Neural progenitor cell (in vitro differentiated cells): ENCODE measurements at regions not wholly inside any gene's neighbourhood (a gene's known extent, or its start where the extent isn't known, plus 50 kb on each side); places are given as distances from the start of the nearest gene placed in this dataset.

Source experiments
- DNase-seq: peaks from one replicate; pipeline ENCODE4 v3.0.0-alpha.2; 2016; ENCODE audit warnings: low spot score
- H2AFZ ChIP-seq: fragments of 200-600 bp; sonication (generic); replicated peaks from 2 replicates; pipeline ENCODE4 v1.6.1; 2016; ENCODE audit warnings: antibody characterized with exemption
- H3F3A ChIP-seq: fragments of 200-600 bp; sonication (generic); 2 replicates; pipeline ENCODE4 v1.6.1; 2016; ENCODE audit warnings: antibody characterized with exemption, low read depth
- H3K27ac ChIP-seq: fragments of 200-600 bp; sonication (generic); 2 replicates; pipeline ENCODE4 v1.5.1; 2016; ENCODE audit warnings: mild to moderate bottlenecking
- H3K27me3 ChIP-seq: fragments of 200-600 bp; sonication (generic); 2 replicates; pipeline ENCODE4 v1.6.1; 2016; ENCODE audit warnings: mild to moderate bottlenecking, moderate library complexity
- H3K36me3 ChIP-seq: fragments of 200-600 bp; sonication (generic); 2 replicates; pipeline ENCODE4 v1.5.1; 2016
- H3K4me1 ChIP-seq: fragments of 200-600 bp; sonication (generic); 2 replicates; pipeline ENCODE4 v1.6.1; 2016; ENCODE audit warnings: mixed run types
- H3K4me2 ChIP-seq: fragments of 200-600 bp; sonication (generic); 2 replicates; pipeline ENCODE4 v1.6.1; 2016
- H3K4me3 ChIP-seq: fragments of 200-600 bp; sonication (generic); 2 replicates; pipeline ENCODE4 v1.5.1; 2016
- H3K79me2 ChIP-seq: fragments of 200-600 bp; sonication (generic); 2 replicates; pipeline ENCODE4 v1.6.1; 2016; ENCODE audit warnings: low read depth
- H3K9ac ChIP-seq: fragments of 200-600 bp; sonication (generic); 2 replicates; pipeline ENCODE4 v1.6.1; 2016
- H3K9me3 ChIP-seq: fragments of 200-600 bp; sonication (generic); 2 replicates; pipeline ENCODE4 v1.5.1; 2016; ENCODE audit warnings: low read depth
- H4K20me1 ChIP-seq: fragments of 200-600 bp; sonication (generic); 2 replicates; pipeline ENCODE4 v1.6.1; 2016; ENCODE audit warnings: low read depth
- H3K27ac Mint-ChIP-seq: 3 replicates; pipeline ENCODE4 v1.8.0; 2021; ENCODE audit warnings: mixed read lengths
- H3K27me3 Mint-ChIP-seq: 2 replicates; pipeline ENCODE4 v1.8.0; 2022; ENCODE audit warnings: low read depth, mild to moderate bottlenecking, inconsistent platforms, moderate library complexity, mixed read lengths; ENCODE audit not compliant: insufficient read depth
- H3K36me3 Mint-ChIP-seq: 3 replicates; pipeline ENCODE4 v1.8.0; 2021; ENCODE audit warnings: mixed read lengths
- H3K4me1 Mint-ChIP-seq: 3 replicates; pipeline ENCODE4 v1.8.0; 2021; ENCODE audit warnings: mixed read lengths
- H3K4me3 Mint-ChIP-seq: 3 replicates; pipeline ENCODE4 v1.8.0; 2021; ENCODE audit warnings: mild to moderate bottlenecking, moderate library complexity, mixed read lengths
- H3K9me3 Mint-ChIP-seq: 3 replicates; pipeline ENCODE4 v1.8.0; 2020; ENCODE audit warnings: mixed read lengths
- EZH2 ChIP-seq: fragments of 200-600 bp; sonication (generic); IDR thresholded peaks from 2 replicates; pipeline ENCODE4 v1.6.1; 2017; ENCODE audit warnings: antibody characterized with exemption, mild to moderate bottlenecking, moderate library complexity
- EZH2phosphoT487 ChIP-seq: fragments of 200-600 bp; sonication (generic); IDR thresholded peaks from 2 replicates; pipeline ENCODE4 v1.6.1; 2017; ENCODE audit warnings: antibody characterized with exemption
- TF ChIP-seq, protein P1 (sequence below): fragments of 200-600 bp; sonication (generic); IDR thresholded peaks from 2 replicates; pipeline ENCODE4 v1.5.1; 2017; ENCODE audit warnings: antibody characterized with exemption, mild to moderate bottlenecking

DNA sequence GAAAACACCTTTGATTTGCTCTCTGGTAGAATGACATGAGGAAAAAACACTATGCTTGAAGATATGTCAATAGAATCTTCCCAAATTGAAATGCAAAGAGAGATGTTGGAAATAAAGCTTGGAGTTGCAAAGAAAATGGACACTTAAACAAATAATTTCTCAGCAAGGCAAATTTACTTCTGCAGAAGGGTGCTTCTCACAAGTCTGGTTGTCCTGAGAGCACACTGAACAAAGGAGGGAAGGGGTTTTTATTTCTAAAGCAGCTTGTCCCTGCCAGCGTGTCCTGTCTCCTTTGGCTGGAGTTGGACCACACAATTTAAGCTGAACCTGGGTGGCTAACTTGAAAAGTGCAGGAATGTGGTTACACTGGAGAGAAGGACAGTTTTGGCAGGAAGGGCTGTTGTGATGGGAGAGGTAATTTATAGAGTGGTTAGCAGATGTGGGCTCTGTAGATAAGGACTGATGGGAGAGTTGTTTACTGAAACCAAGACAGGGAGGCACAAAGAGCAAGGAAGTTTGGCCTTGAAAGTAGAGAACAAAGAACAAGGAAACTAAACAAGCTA is 454.6 kb upstream of the EYS start:
- peaks cover 4% of the 10 kb centered on the region for H3K4me1 Mint-ChIP-seq
- H3K4me3 ChIP-seq, result no peak overlapping the region
- H2AFZ ChIP-seq, result peak overlapping the region; percentile 51
- H3K4me2 ChIP-seq, result no peak overlapping the region
- H3K4me1 ChIP-seq, result no peaks in the 10 kb centered on the region
- no peak overlapping the region for H3K9ac ChIP-seq
- H3K27ac Mint-ChIP-seq, result no peak overlapping the region
- no peak overlapping the region for H3K27ac ChIP-seq
- no peaks in the 10 kb centered on the region for H3K79me2 ChIP-seq
- no peaks in the 10 kb centered on the region for H3K27me3 ChIP-seq
- H3K36me3 ChIP-seq, result no peaks in the 10 kb centered on the region
- no peak for TF ChIP-seq EZH2phosphoT487
- TF ChIP-seq, protein P1, sequence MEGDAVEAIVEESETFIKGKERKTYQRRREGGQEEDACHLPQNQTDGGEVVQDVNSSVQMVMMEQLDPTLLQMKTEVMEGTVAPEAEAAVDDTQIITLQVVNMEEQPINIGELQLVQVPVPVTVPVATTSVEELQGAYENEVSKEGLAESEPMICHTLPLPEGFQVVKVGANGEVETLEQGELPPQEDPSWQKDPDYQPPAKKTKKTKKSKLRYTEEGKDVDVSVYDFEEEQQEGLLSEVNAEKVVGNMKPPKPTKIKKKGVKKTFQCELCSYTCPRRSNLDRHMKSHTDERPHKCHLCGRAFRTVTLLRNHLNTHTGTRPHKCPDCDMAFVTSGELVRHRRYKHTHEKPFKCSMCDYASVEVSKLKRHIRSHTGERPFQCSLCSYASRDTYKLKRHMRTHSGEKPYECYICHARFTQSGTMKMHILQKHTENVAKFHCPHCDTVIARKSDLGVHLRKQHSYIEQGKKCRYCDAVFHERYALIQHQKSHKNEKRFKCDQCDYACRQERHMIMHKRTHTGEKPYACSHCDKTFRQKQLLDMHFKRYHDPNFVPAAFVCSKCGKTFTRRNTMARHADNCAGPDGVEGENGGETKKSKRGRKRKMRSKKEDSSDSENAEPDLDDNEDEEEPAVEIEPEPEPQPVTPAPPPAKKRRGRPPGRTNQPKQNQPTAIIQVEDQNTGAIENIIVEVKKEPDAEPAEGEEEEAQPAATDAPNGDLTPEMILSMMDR, result no peak
- TF ChIP-seq EZH2, result no peak
- H3K9me3 ChIP-seq, result no peaks in the 10 kb centered on the region
- H4K20me1 ChIP-seq, result no peaks in the 10 kb centered on the region
- no peak overlapping the region for H3K4me3 Mint-ChIP-seq
- H3F3A ChIP-seq, result no peaks in the 10 kb centered on the region
- no peak for DNase-seq
- H3K36me3 Mint-ChIP-seq, result no peaks in the 10 kb centered on the region
- H3K27me3 Mint-ChIP-seq, result peaks cover 4% of the 10 kb centered on the region
- peaks cover 31% of the 10 kb centered on the region for H3K9me3 Mint-ChIP-seq

DNA sequence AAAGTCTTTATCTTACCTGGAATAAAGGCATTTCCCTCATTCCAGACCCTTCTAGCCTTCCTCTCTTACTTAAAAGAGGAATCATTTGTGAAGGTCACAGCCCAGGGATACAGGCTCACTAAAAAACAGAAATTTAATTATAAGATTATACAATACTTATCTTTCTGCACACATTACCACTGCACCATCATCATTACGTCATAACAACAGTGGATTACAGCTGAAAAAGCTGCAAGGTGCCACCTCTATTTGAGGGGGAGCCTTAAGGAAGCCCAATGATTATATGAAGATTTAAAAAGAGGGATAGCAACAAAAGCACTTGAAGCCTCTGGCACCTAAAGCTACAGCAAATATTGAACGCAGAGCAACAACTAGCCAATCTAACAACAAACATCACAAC is 452.9 kb upstream of the EYS start:
- Histone ChIP-seq H4K20me1 (no peaks in the 10 kb centered on the region), H3K4me1 (no peaks in the 10 kb centered on the region), H3K79me2 (no peaks in the 10 kb centered on the region), H3K9ac (no peak overlapping the region), H3K4me2 (no peak overlapping the region), H2AFZ (no peak overlapping the region), H3K4me3 (no peak overlapping the region), H3K36me3 (no peaks in the 10 kb centered on the region), H3K9me3 (no peaks in the 10 kb centered on the region), H3F3A (no peaks in the 10 kb centered on the region), H3K27me3 (no peaks in the 10 kb centered on the region), H3K27ac (no peak overlapping the region)
- no peaks in the 10 kb centered on the region for H3K36me3 Mint-ChIP-seq
- TF ChIP-seq EZH2phosphoT487 (no peak), EZH2 (no peak)
- TF ChIP-seq, protein P1, result no peak
- peaks cover 4% of the 10 kb centered on the region for H3K4me1 Mint-ChIP-seq
- peaks cover 4% of the 10 kb centered on the region for H3K27me3 Mint-ChIP-seq
- H3K9me3 Mint-ChIP-seq, result peaks cover 28% of the 10 kb centered on the region
- DNase-seq, result no peak
- no peak overlapping the region for H3K4me3 Mint-ChIP-seq
- no peak overlapping the region for H3K27ac Mint-ChIP-seq

DNA sequence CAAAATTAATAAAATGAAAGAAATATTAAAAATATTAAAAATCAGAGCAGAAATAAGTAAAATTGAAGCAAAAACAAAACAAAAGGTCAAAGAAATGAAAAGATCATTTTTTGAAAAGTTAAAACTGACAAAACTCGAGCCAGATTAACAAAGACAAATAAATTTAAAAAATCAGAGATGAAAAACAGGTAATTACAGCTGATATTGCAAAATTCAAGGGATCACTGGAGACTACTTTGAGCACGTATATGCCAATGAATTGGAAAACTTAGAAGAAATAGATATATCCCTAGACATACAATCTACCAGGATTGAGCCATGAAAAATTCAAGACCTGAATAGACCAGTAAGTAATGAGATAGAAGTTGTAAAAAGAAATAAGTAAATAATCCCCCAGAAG is 446.2 kb upstream of the EYS start:
- no peak overlapping the region for H2AFZ ChIP-seq
- no peaks in the 10 kb centered on the region for H3K9me3 Mint-ChIP-seq

More for the DNA sequence above, 446.2 kb upstream of the EYS start:
- H3K27me3 Mint-ChIP-seq, result no peaks in the 10 kb centered on the region
- Histone ChIP-seq H3K27me3 (no peaks in the 10 kb centered on the region), H3K4me1 (no peaks in the 10 kb centered on the region), H3K9me3 (no peaks in the 10 kb centered on the region), H3K4me2 (no peak overlapping the region), H3F3A (no peaks in the 10 kb centered on the region), H3K4me3 (no peak overlapping the region), H3K36me3 (no peaks in the 10 kb centered on the region), H3K9ac (no peak overlapping the region), H3K27ac (no peak overlapping the region), H4K20me1 (no peaks in the 10 kb centered on the region), H3K79me2 (no peaks in the 10 kb centered on the region)
- H3K27ac Mint-ChIP-seq, result no peak overlapping the region
- H3K36me3 Mint-ChIP-seq, result no peaks in the 10 kb centered on the region
- no peak overlapping the region for H3K4me3 Mint-ChIP-seq
- no peak for DNase-seq
- no peaks in the 10 kb centered on the region for H3K4me1 Mint-ChIP-seq
- TF ChIP-seq, protein P1, result no peak
- TF ChIP-seq EZH2phosphoT487, result no peak
- no peak for TF ChIP-seq EZH2
